ENCODE measurements at regions not wholly inside any gene's neighbourhood (a gene's known extent, or its start where the extent isn't known, plus 50 kb on each side); places are given as distances from the start of the nearest gene placed in this dataset.

DNA sequence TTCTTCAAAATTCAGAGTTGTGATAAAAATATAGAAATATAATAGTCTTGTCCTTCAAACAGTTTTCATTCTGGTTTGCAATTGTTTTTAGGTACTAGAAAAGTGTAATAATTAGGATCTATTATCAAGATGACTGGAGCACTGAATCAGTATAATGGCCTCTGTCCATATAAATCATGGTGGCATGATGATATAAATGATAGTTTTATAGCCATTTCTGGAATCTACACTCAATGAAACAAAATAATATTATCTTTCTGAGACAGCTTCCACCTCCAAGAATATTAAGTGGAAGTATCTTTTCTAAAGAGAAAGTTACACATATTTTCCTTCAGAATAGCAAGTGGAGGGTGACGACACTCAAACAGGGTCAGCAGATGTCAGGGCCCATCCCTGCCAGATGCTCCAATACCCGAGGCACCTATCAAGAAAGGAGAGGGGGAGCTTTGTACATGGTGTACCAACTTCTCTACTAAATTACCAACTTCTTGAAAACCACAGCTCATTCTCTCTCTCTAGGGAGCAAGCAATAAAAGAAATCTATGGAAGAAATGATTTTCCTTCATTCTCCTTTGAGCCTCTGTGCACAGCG lies 882.7 kb upstream of the CHAC2 start:
- no peaks in the 10 kb centered on the region for H3K27me3 ChIP-seq
- H3K9me3 ChIP-seq = no peaks in the 10 kb centered on the region
- intact Hi-C loops (cut with DNase I) = no loop called here
- H3K4me1 ChIP-seq (ENCODE audit: insufficient read depth) = no peaks in the 10 kb centered on the region
- no peak for DNase-seq
- no peaks in the 10 kb centered on the region for H3K36me3 ChIP-seq
- WGBS, 3 donors = 56 to 62% (median 57%) methylated on average over 3 of the region's 3 CpGs
- H3K27ac ChIP-seq = no peak overlapping the region
- TF ChIP-seq CTCF (IDR thresholded peaks at IDR 0.05) = no peak
- no peak for TF ChIP-seq EP300 (IDR thresholded peaks at IDR 0.05)
- no peak for TF ChIP-seq POLR2A (IDR thresholded peaks at IDR 0.05)
- no peak overlapping the region for H3K4me3 ChIP-seq

- Histone ChIP-seq H3K9me3 (no peaks in the 10 kb centered on the region), H3K4me3 (no peak overlapping the region), H3K27me3 (no peaks in the 10 kb centered on the region), H3K4me1 (ENCODE audit: insufficient read depth) (no peaks in the 10 kb centered on the region), H3K27ac (no peak overlapping the region), H3K36me3 (no peaks in the 10 kb centered on the region)
- whole genome bisulfite sequencing, 3 donors = 45 to 71% (median 71%) methylated on average over 2 of the region's 2 CpGs
- DNase-seq = no peak
- intact Hi-C loops (cut with DNase I) = no loop called here
- TF ChIP-seq POLR2A (IDR thresholded peaks at IDR 0.05) = no peak
- no peak for TF ChIP-seq EP300 (IDR thresholded peaks at IDR 0.05)
- TF ChIP-seq CTCF (IDR thresholded peaks at IDR 0.05) = no peak
Measured at GRCh38 chr2:52882974-52883373, 884.6 kb upstream of the CHAC2 start.

DNA sequence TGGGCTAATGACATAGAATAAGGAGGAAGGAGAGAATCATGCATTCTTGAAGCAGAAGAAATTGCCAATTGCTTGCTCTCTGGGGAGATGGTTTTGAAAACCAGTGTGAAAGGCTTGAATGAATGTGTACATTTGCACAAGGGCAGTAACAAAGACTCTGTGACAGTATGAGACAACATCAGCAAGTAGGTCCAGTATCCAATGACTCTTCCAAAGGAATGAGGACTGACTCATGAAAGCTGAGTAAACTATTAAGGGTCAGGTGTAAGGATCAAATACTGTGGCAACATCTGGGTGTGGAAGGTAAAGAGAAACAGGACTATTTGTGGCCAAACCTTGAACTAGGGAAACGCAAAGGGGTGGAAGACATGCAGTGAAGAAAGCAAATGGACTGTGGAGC lies 886.0 kb upstream of the CHAC2 start:
- no peak for DNase-seq
- intact Hi-C loops (cut with DNase I) = no loop called here
- no peaks in the 10 kb centered on the region for H3K4me1 ChIP-seq (ENCODE audit: insufficient read depth)
- no peak overlapping the region for H3K27ac ChIP-seq
- WGBS, 3 donors = 74 to 89% (median 79%) methylated on average over 1 of the region's 1 CpG
- no peaks in the 10 kb centered on the region for H3K27me3 ChIP-seq
- H3K36me3 ChIP-seq = no peaks in the 10 kb centered on the region
- TF ChIP-seq CTCF (IDR thresholded peaks at IDR 0.05) = no peak
- no peak for TF ChIP-seq EP300 (IDR thresholded peaks at IDR 0.05)
- TF ChIP-seq POLR2A (IDR thresholded peaks at IDR 0.05) = no peak
- no peak overlapping the region for H3K4me3 ChIP-seq
- no peaks in the 10 kb centered on the region for H3K9me3 ChIP-seq

DNA sequence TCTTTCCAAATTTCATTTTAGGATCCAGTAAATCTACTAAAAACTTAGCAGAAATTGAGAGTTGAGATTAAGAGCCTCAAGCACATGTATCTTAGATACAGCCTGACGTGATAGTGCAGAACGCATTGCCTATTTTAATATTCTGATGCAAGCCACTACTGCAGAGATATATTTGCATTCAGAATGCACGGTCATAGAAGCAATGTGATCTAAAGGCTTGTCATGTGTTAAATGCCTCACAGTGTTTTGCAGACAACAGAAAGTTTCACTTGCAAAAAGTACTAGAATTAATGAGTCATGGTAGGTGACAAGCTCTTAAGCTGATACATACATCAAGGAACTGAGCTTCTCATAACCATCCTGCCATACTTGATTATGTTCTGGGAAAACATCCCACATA lies 886.7 kb upstream of the CHAC2 start:
- no peaks in the 10 kb centered on the region for H3K9me3 ChIP-seq
- intact Hi-C loops (cut with DNase I) = no loop called here

More for the DNA sequence above, 886.7 kb upstream of the CHAC2 start:
- no peaks in the 10 kb centered on the region for H3K4me1 ChIP-seq (ENCODE audit: insufficient read depth)
- no peak overlapping the region for H3K4me3 ChIP-seq
- no peak overlapping the region for H3K27ac ChIP-seq
- 52 to 57% (median 53%) methylated on average over 3 of the region's 3 CpGs for WGBS, 3 donors
- H3K36me3 ChIP-seq = no peaks in the 10 kb centered on the region
- H3K27me3 ChIP-seq = no peaks in the 10 kb centered on the region
- DNase-seq = no peak
- TF ChIP-seq CTCF (IDR thresholded peaks at IDR 0.05) (no peak), POLR2A (IDR thresholded peaks at IDR 0.05) (no peak), EP300 (IDR thresholded peaks at IDR 0.05) (no peak)
